Calu3 (cell line): ENCODE measurements at regions not wholly inside any gene's neighbourhood (a gene's known extent, or its start where the extent isn't known, plus 50 kb on each side); places are given as distances from the start of the nearest gene placed in this dataset.

Experiments used
- BruUV-seq: library from RNA; stranded (reverse); fragments of 400-500 nt; replicated peaks from 2 replicates; lab custom pipeline; 2021; lab: Mats Ljungman, UMichigan
- CTCF ChIA-PET: fragments of 300-600 bp; sonication (Branson Sonifier 250); formaldehyde crosslinking; loops from one replicate; lab custom pipeline; 2022; ENCODE audit warnings: antibody characterized with exemption; lab: Charles Lee
- DNase-seq: peaks from one replicate; pipeline ENCODE4 v3.0.0; 2022
- H3K27ac Mint-ChIP-seq: one replicate; pipeline ENCODE4 v1.8.0; 2022; ENCODE audit warnings: mixed read lengths; ENCODE audit not compliant: unreplicated experiment
- H3K27me3 Mint-ChIP-seq: one replicate; pipeline ENCODE4 v1.8.0; 2022; ENCODE audit warnings: mixed read lengths; ENCODE audit not compliant: unreplicated experiment
- H3K36me3 Mint-ChIP-seq: one replicate; pipeline ENCODE4 v1.8.0; 2022; ENCODE audit warnings: mild to moderate bottlenecking, moderate library complexity, mixed read lengths; ENCODE audit not compliant: insufficient read depth, unreplicated experiment
- H3K4me1 Mint-ChIP-seq: one replicate; pipeline ENCODE4 v1.8.0; 2022; ENCODE audit warnings: mild to moderate bottlenecking, low read depth, mixed read lengths; ENCODE audit not compliant: unreplicated experiment
- H3K4me3 Mint-ChIP-seq: one replicate; pipeline ENCODE4 v1.8.0; 2022; ENCODE audit warnings: mild to moderate bottlenecking, low read depth, moderate library complexity, mixed read lengths; ENCODE audit not compliant: unreplicated experiment
- H3K9me3 Mint-ChIP-seq: one replicate; pipeline ENCODE4 v1.8.0; 2022; ENCODE audit warnings: low read depth, mixed read lengths; ENCODE audit not compliant: unreplicated experiment
- CTCF ChIP-seq: fragments of 200-600 bp; IDR thresholded peaks from one replicate; pipeline ENCODE4 v1.8.0; 2022; ENCODE audit warnings: antibody characterized with exemption; ENCODE audit not compliant: unreplicated experiment
- intact Hi-C: fragments of 100-400 bp; cut with micrococcal nuclease; formaldehyde crosslinking; loops from one replicate; pipeline ENCODE4 v1.10.0; 2022; ENCODE audit not compliant: unreplicated experiment

- Mint-ChIP-seq H3K4me1 (no peaks in the 10 kb centered on the region), H3K4me3 (no peak overlapping the region), H3K27ac (no peak overlapping the region), H3K27me3 (peaks cover 60% of the 10 kb centered on the region), H3K36me3 (no peaks in the 10 kb centered on the region), H3K9me3 (peaks cover 2% of the 10 kb centered on the region)
- TF ChIP-seq CTCF, result no peak
- DNase-seq, result no peak
- CTCF ChIA-PET, result no interaction called here
- no TSS peak for BruUV-seq
- intact Hi-C loops, result no loop called here
Observed at GRCh38 chr18:41853280-41853679, 101.8 kb upstream of the PIK3C3 start.

GRCh38 chr18:41850781-41851180, 104.3 kb upstream of the PIK3C3 start:
- CTCF ChIA-PET, result no interaction called here
- DNase-seq, result no peak
- Mint-ChIP-seq H3K4me3 (no peak overlapping the region), H3K9me3 (peaks cover 2% of the 10 kb centered on the region), H3K36me3 (no peaks in the 10 kb centered on the region), H3K27me3 (peaks cover 78% of the 10 kb centered on the region), H3K27ac (no peak overlapping the region), H3K4me1 (no peaks in the 10 kb centered on the region)
- no TSS peak for BruUV-seq
- no peak for TF ChIP-seq CTCF
- intact Hi-C loops, result no loop called here

- H3K27me3 Mint-ChIP-seq, result peaks cover 77% of the 10 kb centered on the region
- intact Hi-C loops, result no loop called here
- no peaks in the 10 kb centered on the region for H3K4me1 Mint-ChIP-seq
- CTCF ChIA-PET, result no interaction called here
- DNase-seq, result no peak
- H3K4me3 Mint-ChIP-seq, result no peak overlapping the region
- H3K36me3 Mint-ChIP-seq, result no peaks in the 10 kb centered on the region
- TF ChIP-seq CTCF, result no peak
- no peaks in the 10 kb centered on the region for H3K9me3 Mint-ChIP-seq
- no peak overlapping the region for H3K27ac Mint-ChIP-seq
- no TSS peak for BruUV-seq
Observed at GRCh38 chr18:41849632-41850031, 105.4 kb upstream of the PIK3C3 start.

- no TSS peak for BruUV-seq
- Mint-ChIP-seq H3K36me3 (no peaks in the 10 kb centered on the region), H3K9me3 (no peaks in the 10 kb centered on the region), H3K27ac (no peak overlapping the region), H3K27me3 (peaks cover 57% of the 10 kb centered on the region), H3K4me1 (no peaks in the 10 kb centered on the region), H3K4me3 (no peak overlapping the region)
- CTCF ChIA-PET, result no interaction called here
- no peak for DNase-seq
- no peak for TF ChIP-seq CTCF
- intact Hi-C loops, result no loop called here
Observed at GRCh38 chr18:41845563-41845962, 109.5 kb upstream of the PIK3C3 start.
